GM23338 (cell line): ENCODE measurements at regions not wholly inside any gene's neighbourhood (a gene's known extent, or its start where the extent isn't known, plus 50 kb on each side); places are given as distances from the start of the nearest gene placed in this dataset.

ENCODE experiments used
- ATAC-seq: fragments of 200-7000 bp; cut with Tn5 transposase; 3 replicates; pipeline ENCODE4 v1.9.1; 2020
- DNase-seq: peaks from one replicate; pipeline ENCODE4 v3.0.0-alpha.2; 2015; ENCODE audit warnings: low spot score
- H2AFZ ChIP-seq: fragments of 200-600 bp; sonication (generic); 2 replicates; pipeline ENCODE4 v1.8.0; 2016; ENCODE audit warnings: antibody characterized with exemption, mild to moderate bottlenecking, moderate library complexity
- H3F3A ChIP-seq: fragments of 200-600 bp; sonication (generic); replicated peaks from 2 replicates; pipeline ENCODE4 v1.8.0; 2017; ENCODE audit warnings: antibody characterized with exemption, mixed run types, low read depth
- H3K27ac ChIP-seq: fragments of 200-600 bp; sonication (generic); 2 replicates; pipeline ENCODE4 v1.6.1; 2016; ENCODE audit warnings: low read depth
- H3K27me3 ChIP-seq: fragments of 200-600 bp; sonication (generic); 2 replicates; pipeline ENCODE4 v1.8.0; 2016; ENCODE audit warnings: mild to moderate bottlenecking, mixed run types, moderate library complexity; ENCODE audit not compliant: insufficient read depth
- H3K36me3 ChIP-seq: fragments of 200-600 bp; sonication (generic); 2 replicates; pipeline ENCODE4 v1.8.0; 2016; ENCODE audit warnings: mild to moderate bottlenecking; ENCODE audit not compliant: insufficient read depth
- H3K4me1 ChIP-seq: fragments of 200-600 bp; sonication (generic); 2 replicates; pipeline ENCODE4 v1.8.0; 2016; ENCODE audit warnings: mild to moderate bottlenecking, moderate library complexity; ENCODE audit not compliant: insufficient read depth
- H3K4me2 ChIP-seq: fragments of 200-600 bp; sonication (generic); 2 replicates; pipeline ENCODE4 v1.7.1; 2017; ENCODE audit warnings: mixed run types
- H3K4me3 ChIP-seq: fragments of 200-600 bp; sonication (generic); 2 replicates; pipeline ENCODE4 v1.6.1; 2016; ENCODE audit warnings: mixed run types
- H3K79me2 ChIP-seq: fragments of 200-600 bp; sonication (generic); replicated peaks from 2 replicates; pipeline ENCODE4 v1.8.0; 2017; ENCODE audit warnings: mild to moderate bottlenecking; ENCODE audit not compliant: insufficient read depth
- H3K9me2 ChIP-seq: fragments of 200-600 bp; sonication (generic); 2 replicates; pipeline ENCODE4 v1.8.0; 2017; ENCODE audit not compliant: insufficient read depth
- H4K20me1 ChIP-seq: fragments of 200-600 bp; sonication (generic); replicated peaks from 2 replicates; pipeline ENCODE4 v1.8.0; 2017; ENCODE audit warnings: mild to moderate bottlenecking; ENCODE audit not compliant: insufficient read depth
- H3K27ac Mint-ChIP-seq: 2 replicates; pipeline ENCODE4 v1.8.0; 2020; ENCODE audit warnings: inconsistent platforms, mild to moderate bottlenecking, moderate library complexity, mixed read lengths
- H3K27me3 Mint-ChIP-seq: 3 replicates; pipeline ENCODE4 v1.8.0; 2022; ENCODE audit warnings: low read depth, mild to moderate bottlenecking, moderate library complexity, mixed read lengths, inconsistent platforms; ENCODE audit not compliant: insufficient read depth, poor library complexity
- H3K36me3 Mint-ChIP-seq: 3 replicates; pipeline ENCODE4 v1.8.0; 2021; ENCODE audit warnings: low read depth, mild to moderate bottlenecking, inconsistent platforms, moderate library complexity, mixed read lengths
- H3K4me1 Mint-ChIP-seq: 3 replicates; pipeline ENCODE4 v1.8.0; 2020; ENCODE audit warnings: mild to moderate bottlenecking, inconsistent platforms, mixed read lengths
- H3K4me3 Mint-ChIP-seq: 3 replicates; pipeline ENCODE4 v1.8.0; 2021; ENCODE audit warnings: moderate library complexity, mild to moderate bottlenecking, inconsistent platforms, mixed read lengths
- H3K9me3 Mint-ChIP-seq: 3 replicates; pipeline ENCODE4 v1.8.0; 2020; ENCODE audit warnings: moderate library complexity, mild to moderate bottlenecking, inconsistent platforms, mixed read lengths
- CREB1 ChIP-seq: fragments of 250-450 bp; sonication (Bioruptor Pico); IDR thresholded peaks from 2 replicates; pipeline ENCODE4 v1.5.0; 2020; ENCODE audit warnings: low read depth, mild to moderate bottlenecking, moderate library complexity
- ETS1 ChIP-seq: IDR thresholded peaks from 2 replicates; pipeline ENCODE4 v1.6.1; 2016; ENCODE audit warnings: antibody characterized with exemption
- EZH2 ChIP-seq: fragments of 200-600 bp; sonication (generic); IDR thresholded peaks from one replicate; pipeline ENCODE4 v1.8.0; 2017; ENCODE audit warnings: antibody characterized with exemption, mild to moderate bottlenecking, low read depth; ENCODE audit not compliant: unreplicated experiment
- JUNB ChIP-seq: IDR thresholded peaks from one replicate; pipeline ENCODE4 v1.6.1; 2016; ENCODE audit warnings: antibody characterized with exemption; ENCODE audit not compliant: unreplicated experiment
- NANOG ChIP-seq: IDR thresholded peaks from 2 replicates; pipeline ENCODE4 v1.6.1; 2016; ENCODE audit warnings: antibody characterized with exemption, borderline replicate concordance
- POLR2AphosphoS5 ChIP-seq: IDR thresholded peaks from 2 replicates; pipeline ENCODE4 v1.6.1; 2016; ENCODE audit warnings: antibody characterized with exemption, low read depth
- ZNF114 ChIP-seq: fragments of 250-450 bp; sonication (Bioruptor Pico); IDR thresholded peaks from 2 replicates; pipeline ENCODE4 v1.5.0; 2020; ENCODE audit warnings: mild to moderate bottlenecking, moderate library complexity
- ZNF331 ChIP-seq: fragments of 250-450 bp; sonication (Bioruptor Pico); IDR thresholded peaks from 2 replicates; pipeline ENCODE4 v1.5.0; 2020; ENCODE audit warnings: low read depth, mild to moderate bottlenecking, moderate library complexity
- TF ChIP-seq, protein P1 (sequence below), 2 experiments: fragments of 200-600 bp in 1 of 2; sonication (generic) in 1 of 2; conservative IDR thresholded peaks; 2 replicates each; pipeline versions ENCODE4 v1.5.1 to v1.6.1; 2016 to 2017; ENCODE audit warnings: antibody characterized with exemption in 2 of 2, low read depth in 2 of 2, mild to moderate bottlenecking in 2 of 2, moderate library complexity in 1 of 2
- TF ChIP-seq, protein P2 (sequence below): fragments of 250-450 bp; sonication (Bioruptor Pico); IDR thresholded peaks from 2 replicates; pipeline ENCODE4 v1.5.0; 2020; ENCODE audit warnings: mild to moderate bottlenecking, moderate library complexity
- TF ChIP-seq, protein P3 (sequence below): IDR thresholded peaks from one replicate; pipeline ENCODE4 v1.6.1; 2018; ENCODE audit warnings: antibody characterized with exemption; ENCODE audit not compliant: unreplicated experiment

DNA sequence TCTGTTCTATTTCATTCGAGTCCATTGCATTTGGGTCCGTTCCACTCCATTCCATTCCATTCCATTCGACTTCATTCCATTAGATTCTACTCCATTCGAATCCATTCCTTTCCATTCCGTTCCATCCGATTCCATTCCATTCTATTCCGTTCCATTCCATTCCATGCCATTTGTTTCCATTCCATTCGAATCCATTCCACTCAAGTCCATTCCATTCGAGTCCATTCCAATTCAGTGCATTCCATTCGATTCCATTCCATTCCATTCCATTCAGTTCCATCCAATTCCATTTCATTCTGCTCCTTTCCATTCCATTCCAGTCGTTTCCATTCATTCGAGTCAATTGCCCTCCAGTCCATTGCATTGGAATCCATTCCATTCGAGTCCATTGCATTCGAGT, 2603.7 kb upstream of the TPTE start:
- no peaks in the 10 kb centered on the region for H3K79me2 ChIP-seq
- H3K27ac ChIP-seq: no peak overlapping the region
- no peak for TF ChIP-seq ZNF114 (CRISPR knock-in tag)
- no peak for TF ChIP-seq POLR2AphosphoS5
- TF ChIP-seq CREB1 (CRISPR knock-in tag): no peak
- TF ChIP-seq, protein P1, sequence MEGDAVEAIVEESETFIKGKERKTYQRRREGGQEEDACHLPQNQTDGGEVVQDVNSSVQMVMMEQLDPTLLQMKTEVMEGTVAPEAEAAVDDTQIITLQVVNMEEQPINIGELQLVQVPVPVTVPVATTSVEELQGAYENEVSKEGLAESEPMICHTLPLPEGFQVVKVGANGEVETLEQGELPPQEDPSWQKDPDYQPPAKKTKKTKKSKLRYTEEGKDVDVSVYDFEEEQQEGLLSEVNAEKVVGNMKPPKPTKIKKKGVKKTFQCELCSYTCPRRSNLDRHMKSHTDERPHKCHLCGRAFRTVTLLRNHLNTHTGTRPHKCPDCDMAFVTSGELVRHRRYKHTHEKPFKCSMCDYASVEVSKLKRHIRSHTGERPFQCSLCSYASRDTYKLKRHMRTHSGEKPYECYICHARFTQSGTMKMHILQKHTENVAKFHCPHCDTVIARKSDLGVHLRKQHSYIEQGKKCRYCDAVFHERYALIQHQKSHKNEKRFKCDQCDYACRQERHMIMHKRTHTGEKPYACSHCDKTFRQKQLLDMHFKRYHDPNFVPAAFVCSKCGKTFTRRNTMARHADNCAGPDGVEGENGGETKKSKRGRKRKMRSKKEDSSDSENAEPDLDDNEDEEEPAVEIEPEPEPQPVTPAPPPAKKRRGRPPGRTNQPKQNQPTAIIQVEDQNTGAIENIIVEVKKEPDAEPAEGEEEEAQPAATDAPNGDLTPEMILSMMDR (conservative IDR thresholded peaks at IDR 0.05; ENCODE audit: low read depth in 2 of 2): no peak
- TF ChIP-seq, protein P2, sequence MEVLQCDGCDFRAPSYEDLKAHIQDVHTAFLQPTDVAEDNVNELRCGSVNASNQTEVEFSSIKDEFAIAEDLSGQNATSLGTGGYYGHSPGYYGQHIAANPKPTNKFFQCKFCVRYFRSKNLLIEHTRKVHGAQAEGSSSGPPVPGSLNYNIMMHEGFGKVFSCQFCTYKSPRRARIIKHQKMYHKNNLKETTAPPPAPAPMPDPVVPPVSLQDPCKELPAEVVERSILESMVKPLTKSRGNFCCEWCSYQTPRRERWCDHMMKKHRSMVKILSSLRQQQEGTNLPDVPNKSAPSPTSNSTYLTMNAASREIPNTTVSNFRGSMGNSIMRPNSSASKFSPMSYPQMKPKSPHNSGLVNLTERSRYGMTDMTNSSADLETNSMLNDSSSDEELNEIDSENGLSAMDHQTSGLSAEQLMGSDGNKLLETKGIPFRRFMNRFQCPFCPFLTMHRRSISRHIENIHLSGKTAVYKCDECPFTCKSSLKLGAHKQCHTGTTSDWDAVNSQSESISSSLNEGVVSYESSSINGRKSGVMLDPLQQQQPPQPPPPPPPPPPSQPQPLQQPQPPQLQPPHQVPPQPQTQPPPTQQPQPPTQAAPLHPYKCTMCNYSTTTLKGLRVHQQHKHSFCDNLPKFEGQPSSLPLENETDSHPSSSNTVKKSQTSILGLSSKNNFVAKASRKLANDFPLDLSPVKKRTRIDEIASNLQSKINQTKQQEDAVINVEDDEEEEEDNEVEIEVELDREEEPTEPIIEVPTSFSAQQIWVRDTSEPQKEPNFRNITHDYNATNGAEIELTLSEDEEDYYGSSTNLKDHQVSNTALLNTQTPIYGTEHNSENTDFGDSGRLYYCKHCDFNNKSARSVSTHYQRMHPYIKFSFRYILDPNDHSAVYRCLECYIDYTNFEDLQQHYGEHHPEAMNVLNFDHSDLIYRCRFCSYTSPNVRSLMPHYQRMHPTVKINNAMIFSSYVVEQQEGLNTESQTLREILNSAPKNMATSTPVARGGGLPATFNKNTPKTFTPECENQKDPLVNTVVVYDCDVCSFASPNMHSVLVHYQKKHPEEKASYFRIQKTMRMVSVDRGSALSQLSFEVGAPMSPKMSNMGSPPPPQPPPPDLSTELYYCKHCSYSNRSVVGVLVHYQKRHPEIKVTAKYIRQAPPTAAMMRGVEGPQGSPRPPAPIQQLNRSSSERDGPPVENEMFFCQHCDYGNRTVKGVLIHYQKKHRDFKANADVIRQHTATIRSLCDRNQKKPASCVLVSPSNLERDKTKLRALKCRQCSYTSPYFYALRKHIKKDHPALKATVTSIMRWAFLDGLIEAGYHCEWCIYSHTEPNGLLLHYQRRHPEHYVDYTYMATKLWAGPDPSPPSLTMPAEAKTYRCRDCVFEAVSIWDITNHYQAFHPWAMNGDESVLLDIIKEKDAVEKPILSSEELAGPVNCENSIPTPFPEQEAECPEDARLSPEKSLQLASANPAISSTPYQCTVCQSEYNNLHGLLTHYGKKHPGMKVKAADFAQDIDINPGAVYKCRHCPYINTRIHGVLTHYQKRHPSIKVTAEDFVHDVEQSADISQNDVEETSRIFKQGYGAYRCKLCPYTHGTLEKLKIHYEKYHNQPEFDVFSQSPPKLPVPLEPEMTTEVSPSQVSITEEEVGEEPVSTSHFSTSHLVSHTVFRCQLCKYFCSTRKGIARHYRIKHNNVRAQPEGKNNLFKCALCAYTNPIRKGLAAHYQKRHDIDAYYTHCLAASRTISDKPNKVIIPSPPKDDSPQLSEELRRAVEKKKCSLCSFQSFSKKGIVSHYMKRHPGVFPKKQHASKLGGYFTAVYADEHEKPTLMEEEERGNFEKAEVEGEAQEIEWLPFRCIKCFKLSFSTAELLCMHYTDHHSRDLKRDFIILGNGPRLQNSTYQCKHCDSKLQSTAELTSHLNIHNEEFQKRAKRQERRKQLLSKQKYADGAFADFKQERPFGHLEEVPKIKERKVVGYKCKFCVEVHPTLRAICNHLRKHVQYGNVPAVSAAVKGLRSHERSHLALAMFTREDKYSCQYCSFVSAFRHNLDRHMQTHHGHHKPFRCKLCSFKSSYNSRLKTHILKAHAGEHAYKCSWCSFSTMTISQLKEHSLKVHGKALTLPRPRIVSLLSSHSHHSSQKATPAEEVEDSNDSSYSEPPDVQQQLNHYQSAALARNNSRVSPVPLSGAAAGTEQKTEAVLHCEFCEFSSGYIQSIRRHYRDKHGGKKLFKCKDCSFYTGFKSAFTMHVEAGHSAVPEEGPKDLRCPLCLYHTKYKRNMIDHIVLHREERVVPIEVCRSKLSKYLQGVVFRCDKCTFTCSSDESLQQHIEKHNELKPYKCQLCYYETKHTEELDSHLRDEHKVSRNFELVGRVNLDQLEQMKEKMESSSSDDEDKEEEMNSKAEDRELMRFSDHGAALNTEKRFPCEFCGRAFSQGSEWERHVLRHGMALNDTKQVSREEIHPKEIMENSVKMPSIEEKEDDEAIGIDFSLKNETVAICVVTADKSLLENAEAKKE (CRISPR knock-in tag): no peak
- no peak for TF ChIP-seq EZH2
- TF ChIP-seq JUNB: no peak
- TF ChIP-seq, protein P3, sequence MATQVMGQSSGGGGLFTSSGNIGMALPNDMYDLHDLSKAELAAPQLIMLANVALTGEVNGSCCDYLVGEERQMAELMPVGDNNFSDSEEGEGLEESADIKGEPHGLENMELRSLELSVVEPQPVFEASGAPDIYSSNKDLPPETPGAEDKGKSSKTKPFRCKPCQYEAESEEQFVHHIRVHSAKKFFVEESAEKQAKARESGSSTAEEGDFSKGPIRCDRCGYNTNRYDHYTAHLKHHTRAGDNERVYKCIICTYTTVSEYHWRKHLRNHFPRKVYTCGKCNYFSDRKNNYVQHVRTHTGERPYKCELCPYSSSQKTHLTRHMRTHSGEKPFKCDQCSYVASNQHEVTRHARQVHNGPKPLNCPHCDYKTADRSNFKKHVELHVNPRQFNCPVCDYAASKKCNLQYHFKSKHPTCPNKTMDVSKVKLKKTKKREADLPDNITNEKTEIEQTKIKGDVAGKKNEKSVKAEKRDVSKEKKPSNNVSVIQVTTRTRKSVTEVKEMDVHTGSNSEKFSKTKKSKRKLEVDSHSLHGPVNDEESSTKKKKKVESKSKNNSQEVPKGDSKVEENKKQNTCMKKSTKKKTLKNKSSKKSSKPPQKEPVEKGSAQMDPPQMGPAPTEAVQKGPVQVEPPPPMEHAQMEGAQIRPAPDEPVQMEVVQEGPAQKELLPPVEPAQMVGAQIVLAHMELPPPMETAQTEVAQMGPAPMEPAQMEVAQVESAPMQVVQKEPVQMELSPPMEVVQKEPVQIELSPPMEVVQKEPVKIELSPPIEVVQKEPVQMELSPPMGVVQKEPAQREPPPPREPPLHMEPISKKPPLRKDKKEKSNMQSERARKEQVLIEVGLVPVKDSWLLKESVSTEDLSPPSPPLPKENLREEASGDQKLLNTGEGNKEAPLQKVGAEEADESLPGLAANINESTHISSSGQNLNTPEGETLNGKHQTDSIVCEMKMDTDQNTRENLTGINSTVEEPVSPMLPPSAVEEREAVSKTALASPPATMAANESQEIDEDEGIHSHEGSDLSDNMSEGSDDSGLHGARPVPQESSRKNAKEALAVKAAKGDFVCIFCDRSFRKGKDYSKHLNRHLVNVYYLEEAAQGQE: no peak
- no peak for TF ChIP-seq ETS1
- TF ChIP-seq ZNF331 (CRISPR knock-in tag): no peak
- no peak for TF ChIP-seq NANOG
- no peaks in the 10 kb centered on the region for H3K9me2 ChIP-seq
- H3K4me3 ChIP-seq: no peak overlapping the region; the same call in 1 of the 2 replicates
- H3K4me2 ChIP-seq: no peak overlapping the region
- no peak overlapping the region for H2AFZ ChIP-seq
- H3K4me1 ChIP-seq: no peaks in the 10 kb centered on the region
- no peaks in the 10 kb centered on the region for H3K4me1 Mint-ChIP-seq
- ATAC-seq (no peak), DNase-seq (no peak)
- no peaks in the 10 kb centered on the region for H3K9me3 Mint-ChIP-seq
- no peaks in the 10 kb centered on the region for H3K36me3 Mint-ChIP-seq
- H3K27me3 ChIP-seq: no peaks in the 10 kb centered on the region
- H3K27me3 Mint-ChIP-seq: peaks cover 36% of the 10 kb centered on the region
- H4K20me1 ChIP-seq: no peaks in the 10 kb centered on the region
- no peak overlapping the region for H3K4me3 Mint-ChIP-seq
- H3K27ac Mint-ChIP-seq: no peak overlapping the region
- no peaks in the 10 kb centered on the region for H3F3A ChIP-seq
- peaks cover 45% of the 10 kb centered on the region for H3K36me3 ChIP-seq
